ENCODE measurements at regions not wholly inside any gene's neighbourhood (a gene's known extent, or its start where the extent isn't known, plus 50 kb on each side); places are given as distances from the start of the nearest gene placed in this dataset.

- no peaks in the 10 kb centered on the region for H3K9me3 ChIP-seq (ENCODE audit: low read depth)
- H3K36me3 ChIP-seq = no peaks in the 10 kb centered on the region
- H3K4me3 ChIP-seq = no peak overlapping the region
- H3K4me1 ChIP-seq (ENCODE audit: low read depth) = no peaks in the 10 kb centered on the region
- no peak for TF ChIP-seq CTCF (IDR thresholded peaks at IDR 0.05; ENCODE audit: low read depth, low read length)
- no peak for DNase-seq (ENCODE audit: low read depth in 1 of 2, low spot score in 1 of 2)
- no peak overlapping the region for H3K27ac ChIP-seq
- no peaks in the 10 kb centered on the region for H3K27me3 ChIP-seq
These were observed 498.6 kb upstream of the ISX start for GRCh38 chr22:34567367-34567766.

GRCh38 chr22:34570408-34570807 lies 495.6 kb upstream of the ISX start:
- Histone ChIP-seq H3K4me1 (ENCODE audit: low read depth) (no peaks in the 10 kb centered on the region), H3K9me3 (ENCODE audit: low read depth) (no peaks in the 10 kb centered on the region), H3K4me3 (no peak overlapping the region), H3K36me3 (no peaks in the 10 kb centered on the region), H3K27me3 (no peaks in the 10 kb centered on the region), H3K27ac (no peak overlapping the region)
- DNase-seq (ENCODE audit: low read depth in 1 of 2, low spot score in 1 of 2) = no peak
- no peak for TF ChIP-seq CTCF (IDR thresholded peaks at IDR 0.05; ENCODE audit: low read depth, low read length)

- Histone ChIP-seq H3K4me1 (ENCODE audit: low read depth) (no peaks in the 10 kb centered on the region), H3K27ac (no peak overlapping the region), H3K4me3 (no peak overlapping the region), H3K36me3 (no peaks in the 10 kb centered on the region), H3K27me3 (no peaks in the 10 kb centered on the region), H3K9me3 (ENCODE audit: low read depth) (no peaks in the 10 kb centered on the region)
- no peak for TF ChIP-seq CTCF (IDR thresholded peaks at IDR 0.05; ENCODE audit: low read depth, low read length)
- DNase-seq (ENCODE audit: low read depth in 1 of 2, low spot score in 1 of 2) = no peak
These were observed 486.4 kb upstream of the ISX start for GRCh38 chr22:34579519-34579918.

GRCh38 chr22:34587357-34588356 lies 478.3 kb upstream of the ISX start:
- no peak for TF ChIP-seq CTCF (IDR thresholded peaks at IDR 0.05; ENCODE audit: low read depth, low read length)
- Histone ChIP-seq H3K4me1 (ENCODE audit: low read depth) (no peaks in the 10 kb centered on the region), H3K27ac (no peak overlapping the region), H3K27me3 (no peaks in the 10 kb centered on the region), H3K36me3 (no peaks in the 10 kb centered on the region), H3K9me3 (ENCODE audit: low read depth) (no peaks in the 10 kb centered on the region), H3K4me3 (no peak overlapping the region)
- peak in 1 of 2 donors; percentile 28 for DNase-seq (ENCODE audit: low read depth in 1 of 2, low spot score in 1 of 2)

- DNase-seq (ENCODE audit: low read depth in 1 of 2, low spot score in 1 of 2) = no peak
- no peaks in the 10 kb centered on the region for H3K9me3 ChIP-seq (ENCODE audit: low read depth)
- H3K27me3 ChIP-seq = no peaks in the 10 kb centered on the region
- H3K4me3 ChIP-seq = no peak overlapping the region
- TF ChIP-seq CTCF (IDR thresholded peaks at IDR 0.05; ENCODE audit: low read depth, low read length) = no peak
- no peaks in the 10 kb centered on the region for H3K4me1 ChIP-seq (ENCODE audit: low read depth)
- H3K27ac ChIP-seq = no peak overlapping the region
- H3K36me3 ChIP-seq = no peaks in the 10 kb centered on the region
These were observed 476.9 kb upstream of the ISX start for GRCh38 chr22:34588871-34589545.
